ENCODE measurements at regions not wholly inside any gene's neighbourhood (a gene's known extent, or its start where the extent isn't known, plus 50 kb on each side); places are given as distances from the start of the nearest gene placed in this dataset.
A peak's percentile ranks its signal among the peaks of the same experiment; 100 is the strongest.

DNA sequence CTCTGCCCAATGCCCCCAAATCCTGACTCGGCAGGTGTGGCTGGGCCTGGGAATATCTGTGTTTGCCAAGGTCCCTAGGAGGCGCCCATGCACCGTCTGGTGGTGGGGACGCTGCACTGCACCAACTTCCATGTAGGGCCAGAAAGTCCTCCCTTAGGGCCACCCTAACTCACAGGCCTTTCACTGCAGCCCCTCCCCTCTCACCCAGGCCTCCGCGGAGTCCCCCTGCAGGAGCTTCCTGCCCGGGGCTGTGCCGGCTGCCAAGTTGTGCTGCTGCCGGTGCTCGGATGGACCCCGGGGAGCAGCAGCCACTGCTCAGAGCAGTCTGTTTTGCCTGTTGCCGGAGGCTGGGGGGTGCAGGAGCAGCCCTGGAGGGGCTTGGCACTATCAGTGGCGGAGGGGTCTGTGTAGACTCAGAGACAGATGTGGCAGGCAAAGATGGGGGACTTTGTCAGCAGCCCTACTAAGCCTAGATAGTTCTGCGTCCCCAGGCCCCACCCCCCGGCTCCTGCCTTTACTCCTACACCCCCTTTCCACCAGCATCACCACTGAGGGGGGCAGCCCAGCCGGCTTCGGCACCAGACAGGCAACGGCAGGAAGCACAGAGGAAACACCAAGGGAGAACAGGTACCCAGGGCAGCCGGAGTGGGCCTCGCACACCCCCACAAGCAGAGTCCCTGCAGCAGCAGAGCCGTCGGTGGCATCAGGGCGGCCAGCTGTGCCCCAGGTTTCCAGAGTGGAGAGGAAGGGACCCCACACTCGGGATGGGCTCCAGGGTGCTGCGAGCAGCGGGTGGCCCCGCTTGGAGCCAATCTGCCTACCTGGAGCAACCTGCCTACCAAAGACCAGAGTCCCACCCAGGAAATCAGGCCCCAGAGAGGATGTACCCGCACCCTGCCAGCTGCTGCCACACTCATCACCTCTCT, 124.3 kb downstream of the TRIM29 start:
- Histone ChIP-seq H3K27ac (ENCODE audit: low read depth, low read length, poor library complexity, severe bottlenecking) (no peak overlapping the region), H3K79me2 (ENCODE audit: insufficient read depth, low read length) (no peaks in the 10 kb centered on the region), H3F3A (ENCODE audit: insufficient read depth, low read length) (no peaks in the 10 kb centered on the region), H4K20me1 (ENCODE audit: insufficient read depth, low read length) (no peaks in the 10 kb centered on the region), H3K4me3 (ENCODE audit: low read depth, low read length, poor library complexity, severe bottlenecking) (no peak overlapping the region), H3K4me1 (ENCODE audit: insufficient read depth, low read length, severe bottlenecking) (no peaks in the 10 kb centered on the region), H3K36me3 (ENCODE audit: insufficient read depth, low read length) (no peaks in the 10 kb centered on the region), H3K27me3 (ENCODE audit: insufficient read depth, low read length) (no peaks in the 10 kb centered on the region), H3K9me2 (ENCODE audit: low read depth, low read length) (no peaks in the 10 kb centered on the region), H3K4me2 (ENCODE audit: low read length) (no peak overlapping the region), H3K9me3 (ENCODE audit: low read length) (no peaks in the 10 kb centered on the region), H3K9ac (ENCODE audit: low read length) (no peak overlapping the region), H2AFZ (ENCODE audit: low read length) (no peak overlapping the region)
- TF ChIP-seq EZH2 (IDR thresholded peaks at IDR 0.05; ENCODE audit: borderline replicate concordance, low read length) (no peak), CTCF (IDR thresholded peaks at IDR 0.05; ENCODE audit: low read length) (peak; percentile 26; the same call in 1 of the 2 replicates)

- Histone ChIP-seq H3K27me3 (ENCODE audit: insufficient read depth, low read length) (no peaks in the 10 kb centered on the region), H3K9me3 (ENCODE audit: low read length) (no peaks in the 10 kb centered on the region), H4K20me1 (ENCODE audit: insufficient read depth, low read length) (no peaks in the 10 kb centered on the region), H3K4me1 (ENCODE audit: insufficient read depth, low read length, severe bottlenecking) (no peaks in the 10 kb centered on the region), H3K9ac (ENCODE audit: low read length) (no peak overlapping the region), H2AFZ (ENCODE audit: low read length) (no peak overlapping the region), H3F3A (ENCODE audit: insufficient read depth, low read length) (no peaks in the 10 kb centered on the region), H3K79me2 (ENCODE audit: insufficient read depth, low read length) (no peaks in the 10 kb centered on the region), H3K9me2 (ENCODE audit: low read depth, low read length) (no peaks in the 10 kb centered on the region), H3K4me2 (ENCODE audit: low read length) (no peak overlapping the region), H3K4me3 (ENCODE audit: low read depth, low read length, poor library complexity, severe bottlenecking) (no peak overlapping the region), H3K36me3 (ENCODE audit: insufficient read depth, low read length) (no peaks in the 10 kb centered on the region), H3K27ac (ENCODE audit: low read depth, low read length, poor library complexity, severe bottlenecking) (no peak overlapping the region)
- TF ChIP-seq CTCF (IDR thresholded peaks at IDR 0.05; ENCODE audit: low read length), result no peak
- TF ChIP-seq EZH2 (IDR thresholded peaks at IDR 0.05; ENCODE audit: borderline replicate concordance, low read length), result no peak
Measured at GRCh38 chr11:120012245-120012644, 125.7 kb downstream of the TRIM29 start.

GRCh38 chr11:120011836-120012235, 126.1 kb downstream of the TRIM29 start:
- Histone ChIP-seq H3K27ac (ENCODE audit: low read depth, low read length, poor library complexity, severe bottlenecking) (no peak overlapping the region), H3K9ac (ENCODE audit: low read length) (no peak overlapping the region), H3F3A (ENCODE audit: insufficient read depth, low read length) (no peaks in the 10 kb centered on the region), H3K36me3 (ENCODE audit: insufficient read depth, low read length) (no peaks in the 10 kb centered on the region), H3K79me2 (ENCODE audit: insufficient read depth, low read length) (no peaks in the 10 kb centered on the region), H3K4me1 (ENCODE audit: insufficient read depth, low read length, severe bottlenecking) (no peaks in the 10 kb centered on the region), H3K9me3 (ENCODE audit: low read length) (no peaks in the 10 kb centered on the region), H3K4me3 (ENCODE audit: low read depth, low read length, poor library complexity, severe bottlenecking) (no peak overlapping the region), H4K20me1 (ENCODE audit: insufficient read depth, low read length) (no peaks in the 10 kb centered on the region), H3K27me3 (ENCODE audit: insufficient read depth, low read length) (no peaks in the 10 kb centered on the region), H3K4me2 (ENCODE audit: low read length) (no peak overlapping the region), H3K9me2 (ENCODE audit: low read depth, low read length) (no peaks in the 10 kb centered on the region), H2AFZ (ENCODE audit: low read length) (no peak overlapping the region)
- TF ChIP-seq EZH2 (IDR thresholded peaks at IDR 0.05; ENCODE audit: borderline replicate concordance, low read length) (no peak), CTCF (IDR thresholded peaks at IDR 0.05; ENCODE audit: low read length) (no peak)

All from OCI-LY1 (cell line).